GM23338 (cell line): ENCODE measurements at regions not wholly inside any gene's neighbourhood (a gene's known extent, or its start where the extent isn't known, plus 50 kb on each side); places are given as distances from the start of the nearest gene placed in this dataset.

Experiments
- ATAC-seq: fragments of 200-7000 bp; cut with Tn5 transposase; 3 replicates; pipeline ENCODE4 v1.9.1; 2020
- DNase-seq: peaks from one replicate; pipeline ENCODE4 v3.0.0-alpha.2; 2015; ENCODE audit warnings: low spot score
- H2AFZ ChIP-seq: fragments of 200-600 bp; sonication (generic); 2 replicates; pipeline ENCODE4 v1.8.0; 2016; ENCODE audit warnings: antibody characterized with exemption, mild to moderate bottlenecking, moderate library complexity
- H3F3A ChIP-seq: fragments of 200-600 bp; sonication (generic); replicated peaks from 2 replicates; pipeline ENCODE4 v1.8.0; 2017; ENCODE audit warnings: antibody characterized with exemption, mixed run types, low read depth
- H3K27ac ChIP-seq: fragments of 200-600 bp; sonication (generic); 2 replicates; pipeline ENCODE4 v1.6.1; 2016; ENCODE audit warnings: low read depth
- H3K27me3 ChIP-seq: fragments of 200-600 bp; sonication (generic); 2 replicates; pipeline ENCODE4 v1.8.0; 2016; ENCODE audit warnings: mild to moderate bottlenecking, mixed run types, moderate library complexity; ENCODE audit not compliant: insufficient read depth
- H3K36me3 ChIP-seq: fragments of 200-600 bp; sonication (generic); 2 replicates; pipeline ENCODE4 v1.8.0; 2016; ENCODE audit warnings: mild to moderate bottlenecking; ENCODE audit not compliant: insufficient read depth
- H3K4me1 ChIP-seq: fragments of 200-600 bp; sonication (generic); 2 replicates; pipeline ENCODE4 v1.8.0; 2016; ENCODE audit warnings: mild to moderate bottlenecking, moderate library complexity; ENCODE audit not compliant: insufficient read depth
- H3K4me2 ChIP-seq: fragments of 200-600 bp; sonication (generic); 2 replicates; pipeline ENCODE4 v1.7.1; 2017; ENCODE audit warnings: mixed run types
- H3K4me3 ChIP-seq: fragments of 200-600 bp; sonication (generic); 2 replicates; pipeline ENCODE4 v1.6.1; 2016; ENCODE audit warnings: mixed run types
- H3K79me2 ChIP-seq: fragments of 200-600 bp; sonication (generic); replicated peaks from 2 replicates; pipeline ENCODE4 v1.8.0; 2017; ENCODE audit warnings: mild to moderate bottlenecking; ENCODE audit not compliant: insufficient read depth
- H3K9me2 ChIP-seq: fragments of 200-600 bp; sonication (generic); 2 replicates; pipeline ENCODE4 v1.8.0; 2017; ENCODE audit not compliant: insufficient read depth
- H4K20me1 ChIP-seq: fragments of 200-600 bp; sonication (generic); replicated peaks from 2 replicates; pipeline ENCODE4 v1.8.0; 2017; ENCODE audit warnings: mild to moderate bottlenecking; ENCODE audit not compliant: insufficient read depth
- H3K27ac Mint-ChIP-seq: 2 replicates; pipeline ENCODE4 v1.8.0; 2020; ENCODE audit warnings: inconsistent platforms, mild to moderate bottlenecking, moderate library complexity, mixed read lengths
- H3K27me3 Mint-ChIP-seq: 3 replicates; pipeline ENCODE4 v1.8.0; 2022; ENCODE audit warnings: low read depth, mild to moderate bottlenecking, moderate library complexity, mixed read lengths, inconsistent platforms; ENCODE audit not compliant: insufficient read depth, poor library complexity
- H3K36me3 Mint-ChIP-seq: 3 replicates; pipeline ENCODE4 v1.8.0; 2021; ENCODE audit warnings: low read depth, mild to moderate bottlenecking, inconsistent platforms, moderate library complexity, mixed read lengths
- H3K4me1 Mint-ChIP-seq: 3 replicates; pipeline ENCODE4 v1.8.0; 2020; ENCODE audit warnings: mild to moderate bottlenecking, inconsistent platforms, mixed read lengths
- H3K4me3 Mint-ChIP-seq: 3 replicates; pipeline ENCODE4 v1.8.0; 2021; ENCODE audit warnings: moderate library complexity, mild to moderate bottlenecking, inconsistent platforms, mixed read lengths
- H3K9me3 Mint-ChIP-seq: 3 replicates; pipeline ENCODE4 v1.8.0; 2020; ENCODE audit warnings: moderate library complexity, mild to moderate bottlenecking, inconsistent platforms, mixed read lengths
- CREB1 ChIP-seq: fragments of 250-450 bp; sonication (Bioruptor Pico); IDR thresholded peaks from 2 replicates; pipeline ENCODE4 v1.5.0; 2020; ENCODE audit warnings: low read depth, mild to moderate bottlenecking, moderate library complexity
- EZH2 ChIP-seq: fragments of 200-600 bp; sonication (generic); IDR thresholded peaks from one replicate; pipeline ENCODE4 v1.8.0; 2017; ENCODE audit warnings: antibody characterized with exemption, mild to moderate bottlenecking, low read depth; ENCODE audit not compliant: unreplicated experiment
- EZH2phosphoT487 ChIP-seq: fragments of 200-600 bp; sonication (generic); IDR thresholded peaks from one replicate; pipeline ENCODE4 v1.8.1; 2018; ENCODE audit warnings: antibody characterized with exemption; ENCODE audit not compliant: unreplicated experiment
- JUNB ChIP-seq: IDR thresholded peaks from one replicate; pipeline ENCODE4 v1.6.1; 2016; ENCODE audit warnings: antibody characterized with exemption; ENCODE audit not compliant: unreplicated experiment
- NANOG ChIP-seq: IDR thresholded peaks from 2 replicates; pipeline ENCODE4 v1.6.1; 2016; ENCODE audit warnings: antibody characterized with exemption, borderline replicate concordance
- POLR2AphosphoS5 ChIP-seq: IDR thresholded peaks from 2 replicates; pipeline ENCODE4 v1.6.1; 2016; ENCODE audit warnings: antibody characterized with exemption, low read depth
- STAT1 ChIP-seq: IDR thresholded peaks from one replicate; pipeline ENCODE4 v1.6.1; 2016; ENCODE audit warnings: antibody characterized with exemption; ENCODE audit not compliant: unreplicated experiment
- ZNF114 ChIP-seq: fragments of 250-450 bp; sonication (Bioruptor Pico); IDR thresholded peaks from 2 replicates; pipeline ENCODE4 v1.5.0; 2020; ENCODE audit warnings: mild to moderate bottlenecking, moderate library complexity
- ZNF331 ChIP-seq: fragments of 250-450 bp; sonication (Bioruptor Pico); IDR thresholded peaks from 2 replicates; pipeline ENCODE4 v1.5.0; 2020; ENCODE audit warnings: low read depth, mild to moderate bottlenecking, moderate library complexity
- TF ChIP-seq, protein P1 (sequence below): fragments of 250-450 bp; sonication (Bioruptor Pico); IDR thresholded peaks from 2 replicates; pipeline ENCODE4 v1.5.0; 2020; ENCODE audit warnings: mild to moderate bottlenecking, moderate library complexity
- TF ChIP-seq, protein P2 (sequence below): IDR thresholded peaks from 2 replicates; pipeline ENCODE4 v1.6.1; 2016; ENCODE audit warnings: antibody characterized with exemption
- TF ChIP-seq, protein P3 (sequence below): IDR thresholded peaks from one replicate; pipeline ENCODE4 v1.6.1; 2018; ENCODE audit warnings: antibody characterized with exemption; ENCODE audit not compliant: unreplicated experiment
- TF ChIP-seq, protein P4 (sequence below), 2 experiments: fragments of 200-600 bp in 1 of 2; sonication (generic) in 1 of 2; conservative IDR thresholded peaks; 2 replicates each; pipeline versions ENCODE4 v1.5.1 to v1.6.1; 2016 to 2017; ENCODE audit warnings: antibody characterized with exemption in 2 of 2, low read depth in 2 of 2, mild to moderate bottlenecking in 2 of 2, moderate library complexity in 1 of 2

DNA sequence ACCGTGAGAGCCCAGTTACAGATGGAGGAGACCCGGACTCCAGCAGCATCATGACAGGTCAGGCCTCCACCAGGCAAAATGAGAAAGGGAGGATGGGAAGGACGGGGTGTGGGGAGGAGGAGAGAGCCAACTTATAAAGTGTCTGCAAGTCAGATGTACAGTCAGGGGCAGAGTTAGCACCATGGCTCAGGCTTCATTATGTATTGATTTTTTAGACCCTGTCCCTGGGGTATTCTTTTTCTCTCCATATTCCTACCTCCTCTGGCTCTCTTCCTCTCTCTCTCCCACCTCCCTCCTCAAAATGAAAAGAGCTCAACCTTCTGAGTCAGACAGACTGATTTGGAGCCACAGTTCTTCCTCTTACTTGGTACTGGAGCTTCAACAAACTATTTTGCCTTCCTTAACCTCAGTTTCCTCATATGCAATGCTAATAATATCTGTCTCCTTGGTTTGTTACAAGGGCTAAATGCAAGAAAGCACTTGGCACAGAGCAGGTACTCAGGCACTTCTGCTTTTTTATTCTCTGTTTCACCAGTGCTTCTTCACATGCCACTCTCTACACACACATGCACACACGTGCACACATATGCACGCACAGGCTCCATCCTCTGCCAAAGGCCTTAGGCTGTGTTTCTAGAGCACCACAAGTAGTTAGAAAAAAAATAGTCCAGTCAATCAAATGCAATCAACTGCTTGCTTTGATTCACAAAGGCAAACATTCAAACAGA lies 92.3 kb upstream of the PKDCC start:
- Histone ChIP-seq H2AFZ (peak overlapping the region; percentile 63; the same call in 1 of the 2 replicates), H3K79me2 (no peaks in the 10 kb centered on the region), H3K4me3 (no peak overlapping the region), H3K27ac (no peak overlapping the region), H3F3A (peaks cover 3% of the 10 kb centered on the region; the same call in 1 of the 2 replicates), H3K4me2 (no peak overlapping the region), H4K20me1 (no peaks in the 10 kb centered on the region), H3K27me3 (no peaks in the 10 kb centered on the region), H3K36me3 (no peaks in the 10 kb centered on the region), H3K9me2 (no peaks in the 10 kb centered on the region), H3K4me1 (peaks cover 12% of the 10 kb centered on the region)
- Mint-ChIP-seq H3K36me3 (no peaks in the 10 kb centered on the region), H3K9me3 (no peaks in the 10 kb centered on the region), H3K27me3 (peaks cover 3% of the 10 kb centered on the region), H3K4me1 (peaks cover 10% of the 10 kb centered on the region), H3K4me3 (no peak overlapping the region), H3K27ac (no peak overlapping the region)
- DNase-seq (no peak), ATAC-seq (no peak)
- TF ChIP-seq POLR2AphosphoS5 (no peak), JUNB (no peak), STAT1 (no peak), ZNF331 (CRISPR knock-in tag) (no peak), EZH2 (no peak), NANOG (no peak), EZH2phosphoT487 (no peak), ZNF114 (no peak), CREB1 (CRISPR knock-in tag) (no peak)
- TF ChIP-seq, protein P1, sequence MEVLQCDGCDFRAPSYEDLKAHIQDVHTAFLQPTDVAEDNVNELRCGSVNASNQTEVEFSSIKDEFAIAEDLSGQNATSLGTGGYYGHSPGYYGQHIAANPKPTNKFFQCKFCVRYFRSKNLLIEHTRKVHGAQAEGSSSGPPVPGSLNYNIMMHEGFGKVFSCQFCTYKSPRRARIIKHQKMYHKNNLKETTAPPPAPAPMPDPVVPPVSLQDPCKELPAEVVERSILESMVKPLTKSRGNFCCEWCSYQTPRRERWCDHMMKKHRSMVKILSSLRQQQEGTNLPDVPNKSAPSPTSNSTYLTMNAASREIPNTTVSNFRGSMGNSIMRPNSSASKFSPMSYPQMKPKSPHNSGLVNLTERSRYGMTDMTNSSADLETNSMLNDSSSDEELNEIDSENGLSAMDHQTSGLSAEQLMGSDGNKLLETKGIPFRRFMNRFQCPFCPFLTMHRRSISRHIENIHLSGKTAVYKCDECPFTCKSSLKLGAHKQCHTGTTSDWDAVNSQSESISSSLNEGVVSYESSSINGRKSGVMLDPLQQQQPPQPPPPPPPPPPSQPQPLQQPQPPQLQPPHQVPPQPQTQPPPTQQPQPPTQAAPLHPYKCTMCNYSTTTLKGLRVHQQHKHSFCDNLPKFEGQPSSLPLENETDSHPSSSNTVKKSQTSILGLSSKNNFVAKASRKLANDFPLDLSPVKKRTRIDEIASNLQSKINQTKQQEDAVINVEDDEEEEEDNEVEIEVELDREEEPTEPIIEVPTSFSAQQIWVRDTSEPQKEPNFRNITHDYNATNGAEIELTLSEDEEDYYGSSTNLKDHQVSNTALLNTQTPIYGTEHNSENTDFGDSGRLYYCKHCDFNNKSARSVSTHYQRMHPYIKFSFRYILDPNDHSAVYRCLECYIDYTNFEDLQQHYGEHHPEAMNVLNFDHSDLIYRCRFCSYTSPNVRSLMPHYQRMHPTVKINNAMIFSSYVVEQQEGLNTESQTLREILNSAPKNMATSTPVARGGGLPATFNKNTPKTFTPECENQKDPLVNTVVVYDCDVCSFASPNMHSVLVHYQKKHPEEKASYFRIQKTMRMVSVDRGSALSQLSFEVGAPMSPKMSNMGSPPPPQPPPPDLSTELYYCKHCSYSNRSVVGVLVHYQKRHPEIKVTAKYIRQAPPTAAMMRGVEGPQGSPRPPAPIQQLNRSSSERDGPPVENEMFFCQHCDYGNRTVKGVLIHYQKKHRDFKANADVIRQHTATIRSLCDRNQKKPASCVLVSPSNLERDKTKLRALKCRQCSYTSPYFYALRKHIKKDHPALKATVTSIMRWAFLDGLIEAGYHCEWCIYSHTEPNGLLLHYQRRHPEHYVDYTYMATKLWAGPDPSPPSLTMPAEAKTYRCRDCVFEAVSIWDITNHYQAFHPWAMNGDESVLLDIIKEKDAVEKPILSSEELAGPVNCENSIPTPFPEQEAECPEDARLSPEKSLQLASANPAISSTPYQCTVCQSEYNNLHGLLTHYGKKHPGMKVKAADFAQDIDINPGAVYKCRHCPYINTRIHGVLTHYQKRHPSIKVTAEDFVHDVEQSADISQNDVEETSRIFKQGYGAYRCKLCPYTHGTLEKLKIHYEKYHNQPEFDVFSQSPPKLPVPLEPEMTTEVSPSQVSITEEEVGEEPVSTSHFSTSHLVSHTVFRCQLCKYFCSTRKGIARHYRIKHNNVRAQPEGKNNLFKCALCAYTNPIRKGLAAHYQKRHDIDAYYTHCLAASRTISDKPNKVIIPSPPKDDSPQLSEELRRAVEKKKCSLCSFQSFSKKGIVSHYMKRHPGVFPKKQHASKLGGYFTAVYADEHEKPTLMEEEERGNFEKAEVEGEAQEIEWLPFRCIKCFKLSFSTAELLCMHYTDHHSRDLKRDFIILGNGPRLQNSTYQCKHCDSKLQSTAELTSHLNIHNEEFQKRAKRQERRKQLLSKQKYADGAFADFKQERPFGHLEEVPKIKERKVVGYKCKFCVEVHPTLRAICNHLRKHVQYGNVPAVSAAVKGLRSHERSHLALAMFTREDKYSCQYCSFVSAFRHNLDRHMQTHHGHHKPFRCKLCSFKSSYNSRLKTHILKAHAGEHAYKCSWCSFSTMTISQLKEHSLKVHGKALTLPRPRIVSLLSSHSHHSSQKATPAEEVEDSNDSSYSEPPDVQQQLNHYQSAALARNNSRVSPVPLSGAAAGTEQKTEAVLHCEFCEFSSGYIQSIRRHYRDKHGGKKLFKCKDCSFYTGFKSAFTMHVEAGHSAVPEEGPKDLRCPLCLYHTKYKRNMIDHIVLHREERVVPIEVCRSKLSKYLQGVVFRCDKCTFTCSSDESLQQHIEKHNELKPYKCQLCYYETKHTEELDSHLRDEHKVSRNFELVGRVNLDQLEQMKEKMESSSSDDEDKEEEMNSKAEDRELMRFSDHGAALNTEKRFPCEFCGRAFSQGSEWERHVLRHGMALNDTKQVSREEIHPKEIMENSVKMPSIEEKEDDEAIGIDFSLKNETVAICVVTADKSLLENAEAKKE (CRISPR knock-in tag): no peak
- TF ChIP-seq, protein P2, sequence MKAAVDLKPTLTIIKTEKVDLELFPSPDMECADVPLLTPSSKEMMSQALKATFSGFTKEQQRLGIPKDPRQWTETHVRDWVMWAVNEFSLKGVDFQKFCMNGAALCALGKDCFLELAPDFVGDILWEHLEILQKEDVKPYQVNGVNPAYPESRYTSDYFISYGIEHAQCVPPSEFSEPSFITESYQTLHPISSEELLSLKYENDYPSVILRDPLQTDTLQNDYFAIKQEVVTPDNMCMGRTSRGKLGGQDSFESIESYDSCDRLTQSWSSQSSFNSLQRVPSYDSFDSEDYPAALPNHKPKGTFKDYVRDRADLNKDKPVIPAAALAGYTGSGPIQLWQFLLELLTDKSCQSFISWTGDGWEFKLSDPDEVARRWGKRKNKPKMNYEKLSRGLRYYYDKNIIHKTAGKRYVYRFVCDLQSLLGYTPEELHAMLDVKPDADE: no peak
- TF ChIP-seq, protein P3, sequence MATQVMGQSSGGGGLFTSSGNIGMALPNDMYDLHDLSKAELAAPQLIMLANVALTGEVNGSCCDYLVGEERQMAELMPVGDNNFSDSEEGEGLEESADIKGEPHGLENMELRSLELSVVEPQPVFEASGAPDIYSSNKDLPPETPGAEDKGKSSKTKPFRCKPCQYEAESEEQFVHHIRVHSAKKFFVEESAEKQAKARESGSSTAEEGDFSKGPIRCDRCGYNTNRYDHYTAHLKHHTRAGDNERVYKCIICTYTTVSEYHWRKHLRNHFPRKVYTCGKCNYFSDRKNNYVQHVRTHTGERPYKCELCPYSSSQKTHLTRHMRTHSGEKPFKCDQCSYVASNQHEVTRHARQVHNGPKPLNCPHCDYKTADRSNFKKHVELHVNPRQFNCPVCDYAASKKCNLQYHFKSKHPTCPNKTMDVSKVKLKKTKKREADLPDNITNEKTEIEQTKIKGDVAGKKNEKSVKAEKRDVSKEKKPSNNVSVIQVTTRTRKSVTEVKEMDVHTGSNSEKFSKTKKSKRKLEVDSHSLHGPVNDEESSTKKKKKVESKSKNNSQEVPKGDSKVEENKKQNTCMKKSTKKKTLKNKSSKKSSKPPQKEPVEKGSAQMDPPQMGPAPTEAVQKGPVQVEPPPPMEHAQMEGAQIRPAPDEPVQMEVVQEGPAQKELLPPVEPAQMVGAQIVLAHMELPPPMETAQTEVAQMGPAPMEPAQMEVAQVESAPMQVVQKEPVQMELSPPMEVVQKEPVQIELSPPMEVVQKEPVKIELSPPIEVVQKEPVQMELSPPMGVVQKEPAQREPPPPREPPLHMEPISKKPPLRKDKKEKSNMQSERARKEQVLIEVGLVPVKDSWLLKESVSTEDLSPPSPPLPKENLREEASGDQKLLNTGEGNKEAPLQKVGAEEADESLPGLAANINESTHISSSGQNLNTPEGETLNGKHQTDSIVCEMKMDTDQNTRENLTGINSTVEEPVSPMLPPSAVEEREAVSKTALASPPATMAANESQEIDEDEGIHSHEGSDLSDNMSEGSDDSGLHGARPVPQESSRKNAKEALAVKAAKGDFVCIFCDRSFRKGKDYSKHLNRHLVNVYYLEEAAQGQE: no peak
- TF ChIP-seq, protein P4, sequence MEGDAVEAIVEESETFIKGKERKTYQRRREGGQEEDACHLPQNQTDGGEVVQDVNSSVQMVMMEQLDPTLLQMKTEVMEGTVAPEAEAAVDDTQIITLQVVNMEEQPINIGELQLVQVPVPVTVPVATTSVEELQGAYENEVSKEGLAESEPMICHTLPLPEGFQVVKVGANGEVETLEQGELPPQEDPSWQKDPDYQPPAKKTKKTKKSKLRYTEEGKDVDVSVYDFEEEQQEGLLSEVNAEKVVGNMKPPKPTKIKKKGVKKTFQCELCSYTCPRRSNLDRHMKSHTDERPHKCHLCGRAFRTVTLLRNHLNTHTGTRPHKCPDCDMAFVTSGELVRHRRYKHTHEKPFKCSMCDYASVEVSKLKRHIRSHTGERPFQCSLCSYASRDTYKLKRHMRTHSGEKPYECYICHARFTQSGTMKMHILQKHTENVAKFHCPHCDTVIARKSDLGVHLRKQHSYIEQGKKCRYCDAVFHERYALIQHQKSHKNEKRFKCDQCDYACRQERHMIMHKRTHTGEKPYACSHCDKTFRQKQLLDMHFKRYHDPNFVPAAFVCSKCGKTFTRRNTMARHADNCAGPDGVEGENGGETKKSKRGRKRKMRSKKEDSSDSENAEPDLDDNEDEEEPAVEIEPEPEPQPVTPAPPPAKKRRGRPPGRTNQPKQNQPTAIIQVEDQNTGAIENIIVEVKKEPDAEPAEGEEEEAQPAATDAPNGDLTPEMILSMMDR (conservative IDR thresholded peaks at IDR 0.05; ENCODE audit: low read depth in 2 of 2): no peak
